SK-N-SH (cell line): ENCODE measurements at regions not wholly inside any gene's neighbourhood (a gene's known extent, or its start where the extent isn't known, plus 50 kb on each side); places are given as distances from the start of the nearest gene placed in this dataset.

Source experiments
- CTCF ChIA-PET: fragments of 300-600, 350-600 bp; formaldehyde crosslinking; extraction: SDS; loops from one replicate; lab custom pipeline; 2021; lab: Yijun Ruan, JAX
- POLR2A ChIA-PET: fragments of 350-600 bp; sonication (Branson Sonifier 250); formaldehyde crosslinking; extraction: SDS; loops from one replicate; lab custom pipeline; 2020; ENCODE audit warnings: antibody characterized with exemption, inconsistent platforms; lab: Yijun Ruan, JAX
- DNase-seq: peaks from one replicate; pipeline ENCODE4 v3.0.0; 2012
- H2AFZ ChIP-seq: fragments of 200-600 bp; sonication (generic); 2 replicates; pipeline ENCODE4 v1.8.1; 2016; ENCODE audit warnings: antibody characterized with exemption, mild to moderate bottlenecking, low read depth
- H3F3A ChIP-seq: fragments of 200-600 bp; sonication (generic); replicated peaks from 2 replicates; pipeline ENCODE3; 2016; ENCODE audit warnings: antibody characterized with exemption, mild to moderate bottlenecking; ENCODE audit not compliant: insufficient read depth
- H3K27ac ChIP-seq, 2 experiments: fragments of 200-500 bp in 1 of 2; fragments of 200-600 bp in 1 of 2; sonication (Bioruptor generic) in 1 of 2; sonication (generic), shearing (Covaris generic) in 1 of 2; 2 replicates each; pipeline versions ENCODE4 v1.5.1 to v1.6.1; 2014 to 2016; ENCODE audit warnings: low read depth in 2 of 2, inconsistent platforms in 1 of 2, low read length in 1 of 2, mild to moderate bottlenecking in 1 of 2, mixed read lengths in 1 of 2
- H3K27me3 ChIP-seq: fragments of 200-600 bp; sonication (generic), shearing (Covaris generic); 2 replicates; pipeline ENCODE4 v1.6.1; 2016; ENCODE audit warnings: mixed run types; ENCODE audit not compliant: insufficient read depth
- H3K36me3 ChIP-seq, 2 experiments: fragments of 200-500 bp in 1 of 2; fragments of 200-600 bp in 1 of 2; sonication (Bioruptor generic) in 1 of 2; sonication (generic) in 1 of 2; replicated peaks in 1 of 2; 2 replicates each; pipeline versions ENCODE3 to v1.5.1; 2014 to 2016; ENCODE audit warnings: low read length in 1 of 2, mild to moderate bottlenecking in 1 of 2; ENCODE audit not compliant: insufficient read depth in 2 of 2, control insufficient read depth in 1 of 2
- H3K4me1 ChIP-seq, 2 experiments: fragments of 200-500 bp in 1 of 2; fragments of 200-600 bp in 1 of 2; sonication (Bioruptor generic) in 1 of 2; sonication (generic), shearing (Covaris generic) in 1 of 2; 2 replicates each; pipeline versions ENCODE4 v1.5.1 to v1.6.1; 2014 to 2016; ENCODE audit warnings: low read depth in 1 of 2, low read length in 1 of 2, mixed run types in 1 of 2; ENCODE audit not compliant: insufficient read depth in 2 of 2, control insufficient read depth in 1 of 2
- H3K4me2 ChIP-seq: fragments of 200-600 bp; sonication (generic), shearing (Covaris generic); 2 replicates; pipeline ENCODE4 v1.6.1; 2017; ENCODE audit warnings: mixed run types
- H3K4me3 ChIP-seq, 2 experiments: fragments of 200-500 bp in 1 of 2; fragments of 200-600 bp in 1 of 2; sonication (Bioruptor generic) in 1 of 2; sonication (generic), shearing (Covaris generic) in 1 of 2; 2 replicates each; pipeline versions ENCODE4 v1.5.1 to v1.8.1; 2014 to 2016; ENCODE audit warnings: low read depth in 2 of 2, inconsistent platforms in 1 of 2, low read length in 1 of 2, mild to moderate bottlenecking in 1 of 2, mixed read lengths in 1 of 2, moderate library complexity in 1 of 2
- H3K79me2 ChIP-seq: fragments of 200-600 bp; sonication (generic); 2 replicates; pipeline ENCODE4 v1.8.1; 2017; ENCODE audit warnings: mild to moderate bottlenecking; ENCODE audit not compliant: insufficient read depth
- H3K9ac ChIP-seq: fragments of 200-600 bp; sonication (generic); 2 replicates; pipeline ENCODE4 v1.6.1; 2017; ENCODE audit warnings: mixed run types
- H3K9me2 ChIP-seq: fragments of 200-600 bp; sonication (generic); 2 replicates; pipeline ENCODE4 v1.6.1; 2017; ENCODE audit warnings: mixed run types
- H3K9me3 ChIP-seq: fragments of 200-600 bp; sonication (generic); 2 replicates; pipeline ENCODE4 v1.6.1; 2017; ENCODE audit warnings: mixed run types, mild to moderate bottlenecking, moderate library complexity
- H4K20me1 ChIP-seq: fragments of 200-600 bp; sonication (generic); 2 replicates; pipeline ENCODE4 v1.6.1; 2017; ENCODE audit warnings: mild to moderate bottlenecking, mixed run types; ENCODE audit not compliant: insufficient read depth
- CTCF ChIP-seq: fragments of 200-600 bp; sonication (generic); IDR thresholded peaks from 2 replicates; pipeline ENCODE4 v1.6.1; 2017; ENCODE audit warnings: antibody characterized with exemption, mild to moderate bottlenecking, moderate library complexity
- ELF1 ChIP-seq: IDR thresholded peaks from 2 replicates; pipeline ENCODE4 v1.4.0; 2012
- IRF3 ChIP-seq: fragments of 150-350 bp; IDR thresholded peaks from 2 replicates; pipeline ENCODE4 v1.6.1; 2016; ENCODE audit warnings: mild to moderate bottlenecking, low read depth, low read length
- JUND ChIP-seq: IDR thresholded peaks from 2 replicates; pipeline ENCODE4 v1.4.0; 2012
- NRF1 ChIP-seq: IDR thresholded peaks from 2 replicates; pipeline ENCODE4 v1.6.1; 2012; ENCODE audit warnings: low read depth, mild to moderate bottlenecking, low read length
- PBX3 ChIP-seq: IDR thresholded peaks from 2 replicates; pipeline ENCODE4; 2012
- RAD21 ChIP-seq: IDR thresholded peaks from 2 replicates; pipeline ENCODE4 v1.6.1; 2012; ENCODE audit warnings: mild to moderate bottlenecking, low read length
- RCOR1 ChIP-seq: fragments of 150-350 bp; IDR thresholded peaks from 2 replicates; pipeline ENCODE4 v1.6.1; 2017; ENCODE audit warnings: antibody characterized with exemption, low read length
- RFX5 ChIP-seq: IDR thresholded peaks from 2 replicates; pipeline ENCODE4 v1.6.1; 2012; ENCODE audit warnings: mild to moderate bottlenecking, improper control_type of control experiment, low read length
- SMC3 ChIP-seq: IDR thresholded peaks from 2 replicates; pipeline ENCODE4 v1.6.1; 2012; ENCODE audit warnings: low read depth, low read length, improper control_type of control experiment
- TAF1 ChIP-seq: IDR thresholded peaks from 2 replicates; pipeline ENCODE4 v1.6.1; 2012; ENCODE audit warnings: low read depth, mild to moderate bottlenecking, low read length, moderate library complexity, borderline replicate concordance
- USF1 ChIP-seq: IDR thresholded peaks from 2 replicates; pipeline ENCODE4 v1.4.0; 2012; ENCODE audit warnings: low read depth, borderline replicate concordance
- USF2 ChIP-seq: fragments of 150-350 bp; IDR thresholded peaks from 2 replicates; pipeline ENCODE4 v1.6.1; 2017; ENCODE audit warnings: antibody characterized with exemption, low read length, low read depth, borderline replicate concordance
- YY1 ChIP-seq: IDR thresholded peaks from 2 replicates; pipeline ENCODE4 v1.4.0; 2012; ENCODE audit warnings: low read depth, mild to moderate bottlenecking
- WGBS: methylation state at CpG from one replicate; pipeline ENCODE4 v1.1.6; 2017; ENCODE audit warnings: low lambda C conversion rate; 5-methylcytosine and 5-hydroxymethylcytosine counted together

- 68% methylated on average over 4 of the region's 4 CpGs for WGBS
- Histone ChIP-seq H3K9me2 (no peaks in the 10 kb centered on the region), H3K27me3 (no peaks in the 10 kb centered on the region), H3K4me3 (no peak overlapping the region), H3K4me1 (no peaks in the 10 kb centered on the region; a peak in 2 of 4 replicates), H3F3A (no peaks in the 10 kb centered on the region), H3K9ac (no peak overlapping the region), H4K20me1 (no peaks in the 10 kb centered on the region), H3K9me3 (no peaks in the 10 kb centered on the region), H3K79me2 (no peaks in the 10 kb centered on the region), H3K36me3 (no peaks in the 10 kb centered on the region), H3K4me2 (no peak overlapping the region), H2AFZ (no peak overlapping the region), H3K27ac (peak overlapping the region in 1 of 2 experiments; percentile 22; a peak in 1 of 4 replicates)
- TF ChIP-seq IRF3 (no peak), YY1 (no peak), ELF1 (no peak), CTCF (no peak), RFX5 (no peak), PBX3 (no peak), TAF1 (no peak), USF2 (no peak), NRF1 (no peak), USF1 (no peak), SMC3 (no peak), JUND (no peak), RAD21 (no peak), RCOR1 (no peak)
- POLR2A ChIA-PET: no interaction called here
- no peak for DNase-seq
- CTCF ChIA-PET: interaction anchor here (1.4 kb wide), 1 partner anchor 16 kb away, joined by 4 read pairs; no protein-coding TSS in a partner anchor
Observed at GRCh38 chr13:34867590-34867989, 74.5 kb upstream of the NBEA start.
